HG02938 (cell line): ENCODE measurements at regions not wholly inside any gene's neighbourhood (a gene's known extent, or its start where the extent isn't known, plus 50 kb on each side); places are given as distances from the start of the nearest gene placed in this dataset.
"Not testable (repeated sequence)": the region's sequence is repeated elsewhere in the genome, so short reads cannot be mapped to it uniquely, and the experiment has no call there.

Experiments used
- ATAC-seq: cut with Tn5 transposase; IDR thresholded peaks from one replicate; pipeline ENCODE4 v1.9.1; 2021; ENCODE audit warnings: mild to moderate bottlenecking, moderate library complexity; ENCODE audit not compliant: unreplicated experiment

DNA sequence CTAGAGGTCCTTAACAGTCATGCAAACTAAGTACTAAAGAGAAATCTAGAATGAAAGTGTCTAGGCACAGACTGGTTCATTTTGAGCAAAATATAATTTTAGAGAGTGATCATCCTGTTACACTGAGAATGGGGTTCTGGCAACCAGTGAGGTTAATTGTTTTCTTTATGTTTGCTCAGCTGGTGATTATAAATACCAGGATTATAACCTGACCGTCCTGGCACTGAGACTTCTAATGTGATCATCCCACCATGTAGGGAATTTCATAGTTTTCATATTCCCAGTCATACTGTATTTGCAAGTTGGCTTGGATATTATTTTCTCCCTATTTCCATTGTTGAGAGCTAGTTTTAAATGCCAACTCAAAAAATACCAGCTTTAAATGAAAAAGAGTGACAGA, 852.5 kb upstream of the LRATD1 start:
- no peak for ATAC-seq

- ATAC-seq: no peak
Observed at GRCh38 chr2:13791019-13791547, 841.4 kb upstream of the LRATD1 start.

GRCh38 chr2:13806539-13806938, 826.0 kb upstream of the LRATD1 start:
- no peak for ATAC-seq

DNA sequence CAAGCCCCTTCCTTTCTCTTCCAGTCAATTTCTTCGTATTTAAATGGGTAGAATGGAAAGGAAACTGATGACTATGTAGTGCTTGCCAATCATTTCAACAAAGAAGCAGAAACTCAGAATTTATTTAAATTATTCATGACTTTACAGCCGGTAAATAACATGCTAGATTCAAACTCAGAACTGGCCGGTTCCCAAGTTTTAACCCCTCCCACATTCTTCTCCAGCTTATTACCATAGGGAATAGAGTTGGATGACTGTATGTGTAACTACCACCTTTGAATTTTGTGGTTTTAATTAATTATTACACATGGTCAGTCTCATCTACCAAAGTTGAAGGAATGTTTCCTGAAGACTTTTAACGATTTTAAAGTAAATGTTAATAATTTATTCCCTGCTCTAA, 819.3 kb upstream of the LRATD1 start:
- ATAC-seq: no peak

GRCh38 chr2:13818002-13818401, 814.5 kb upstream of the LRATD1 start:
- no peak for ATAC-seq

DNA sequence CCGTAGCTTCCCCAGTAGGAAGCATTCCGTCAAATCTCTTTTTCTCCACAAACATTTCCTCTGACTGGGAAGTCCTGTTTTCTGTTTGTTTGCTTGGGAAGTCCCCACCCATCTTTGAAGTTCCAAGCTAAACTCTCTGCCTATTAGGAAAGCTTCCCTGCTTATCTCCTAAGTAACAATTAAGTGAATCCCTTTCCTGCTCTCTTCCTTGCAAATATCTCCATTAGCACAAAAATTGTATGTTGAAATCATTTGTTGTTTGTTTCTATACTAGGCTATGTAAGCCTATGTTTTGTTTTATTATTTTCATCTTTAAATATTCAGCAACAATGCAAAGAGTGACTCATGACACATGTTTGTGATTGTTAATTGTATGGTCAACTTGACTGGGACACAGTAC, 812.6 kb upstream of the LRATD1 start:
- no peak for ATAC-seq

- no peak for ATAC-seq
Observed at GRCh38 chr2:13821255-13821880, 811.1 kb upstream of the LRATD1 start.

DNA sequence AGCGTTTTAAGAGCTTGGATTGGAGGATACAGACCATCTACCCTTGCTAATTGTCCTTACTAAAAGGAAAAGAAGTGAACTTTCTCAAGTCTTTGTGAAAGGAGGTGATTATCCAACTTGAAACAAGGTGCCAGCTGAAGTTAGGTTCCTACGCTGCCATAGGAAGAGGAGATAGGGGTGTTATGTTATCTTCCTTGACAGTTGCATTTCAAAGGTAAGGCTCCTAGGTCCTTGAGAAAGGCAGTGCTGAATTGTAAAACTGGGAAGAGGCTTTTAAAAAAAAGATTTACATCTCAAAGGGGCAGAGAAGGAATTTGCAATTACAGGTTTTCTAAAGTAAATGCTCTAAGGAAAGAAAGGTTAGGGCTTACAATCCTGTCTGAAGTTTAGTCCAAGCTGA, 810.2 kb upstream of the LRATD1 start:
- no peak for ATAC-seq

DNA sequence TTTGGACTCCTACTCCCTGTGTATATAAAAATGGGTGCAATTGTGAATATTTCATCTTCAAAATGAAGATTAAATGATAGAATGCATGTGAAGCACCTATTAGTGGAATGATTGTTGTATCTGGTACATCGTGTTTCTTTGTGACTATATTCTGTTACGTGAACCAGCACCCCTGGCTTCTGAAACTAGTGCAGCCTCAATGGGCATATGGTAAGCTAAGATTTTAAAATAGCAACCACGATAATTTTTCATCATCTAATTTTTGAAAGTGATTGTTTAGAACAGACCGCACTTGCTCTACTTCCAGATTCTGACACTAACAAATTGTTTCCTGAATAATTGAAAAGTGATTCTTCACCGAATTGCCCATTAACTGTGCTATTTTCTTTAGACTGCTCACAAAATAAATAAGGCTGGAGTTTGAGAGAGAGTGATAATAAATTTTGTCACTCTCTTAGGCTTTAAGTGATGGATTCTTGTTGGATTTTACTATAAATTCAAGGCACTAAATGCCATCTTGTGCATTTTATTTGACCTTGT, 806.1 kb upstream of the LRATD1 start:
- no peak for ATAC-seq

DNA sequence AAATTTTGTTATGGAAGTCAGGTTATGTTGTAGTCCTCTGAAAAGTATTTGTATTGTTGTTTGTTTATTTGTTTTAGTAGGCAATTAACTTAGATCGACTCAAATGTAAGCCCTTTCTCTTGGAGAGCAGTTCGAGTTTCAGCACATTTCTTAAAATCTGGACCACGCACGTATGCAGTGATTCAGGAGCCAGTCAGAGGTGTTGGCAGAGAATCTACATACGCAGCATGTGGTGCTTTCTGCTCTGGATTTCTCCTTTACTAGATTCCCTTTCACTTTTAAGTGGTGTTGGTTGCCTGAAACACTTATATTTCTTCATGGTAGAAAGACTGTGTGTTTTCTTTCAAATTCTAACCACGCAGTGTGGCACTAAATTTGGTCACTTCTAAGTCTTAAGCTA, 773.9 kb upstream of the LRATD1 start:
- no peak for ATAC-seq

DNA sequence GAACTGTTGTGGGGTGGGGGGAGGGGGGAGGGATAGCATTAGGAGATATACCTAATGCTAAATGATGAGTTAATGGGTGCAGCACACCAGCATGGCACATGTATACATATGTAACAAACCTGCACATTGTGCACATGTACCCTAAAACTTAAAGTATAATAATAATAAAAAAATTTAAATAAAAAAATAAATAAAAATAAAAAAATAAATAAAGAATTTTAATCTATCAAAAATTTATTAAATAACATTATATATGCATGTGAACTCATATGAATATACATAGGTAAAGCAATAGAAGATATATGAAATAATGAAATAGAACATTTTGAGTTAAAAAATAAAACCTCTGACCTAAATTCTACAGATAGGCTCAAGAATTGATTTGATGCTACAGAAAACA, 764.2 kb upstream of the LRATD1 start:
- ATAC-seq: not testable (repeated sequence)

DNA sequence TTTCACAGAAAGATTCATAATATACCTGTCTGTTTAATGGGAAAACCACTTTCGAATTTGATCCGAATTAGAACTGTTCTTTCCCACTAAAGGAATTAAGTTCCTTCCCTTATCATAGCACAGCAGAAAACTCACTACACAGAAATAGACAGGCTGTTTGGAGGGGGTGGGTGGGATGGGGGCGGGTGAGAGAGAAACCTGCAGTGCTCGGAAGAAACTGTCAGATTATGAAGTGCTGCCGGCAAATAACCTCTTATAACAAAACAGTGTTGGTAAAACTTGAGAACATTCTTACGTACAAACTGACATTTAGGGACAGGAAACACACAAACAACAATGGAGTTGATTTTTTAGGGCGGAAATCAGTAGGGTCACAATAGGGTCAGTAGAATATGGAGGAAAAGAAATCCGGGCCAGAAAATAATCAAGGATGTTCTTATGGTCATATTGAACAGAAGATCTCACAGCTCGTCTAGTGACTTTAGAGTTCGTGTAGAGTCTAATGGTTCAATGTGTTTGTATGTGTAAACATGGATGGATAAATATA, 756.0 kb upstream of the LRATD1 start:
- no peak for ATAC-seq

DNA sequence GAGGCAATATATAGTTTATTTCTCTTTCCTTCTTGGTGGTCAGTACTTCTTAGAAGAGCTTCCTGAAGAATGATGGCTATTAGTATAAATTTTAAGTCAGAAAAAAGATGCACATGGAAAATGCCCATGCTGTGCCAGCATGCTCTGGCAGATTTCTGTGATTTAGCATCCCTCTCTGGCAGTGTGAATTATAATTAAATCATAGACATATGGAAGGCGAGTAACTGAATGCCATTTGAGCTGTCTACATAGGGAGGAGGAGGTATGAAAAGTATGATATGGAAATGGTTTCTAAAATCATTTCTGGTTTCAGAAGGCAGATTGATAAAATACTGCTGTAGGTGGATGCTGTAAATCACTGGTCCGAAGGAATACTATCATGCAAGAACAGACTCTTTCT, 754.9 kb upstream of the LRATD1 start:
- ATAC-seq: no peak

GRCh38 chr2:13884291-13884976, 748.1 kb upstream of the LRATD1 start:
- ATAC-seq: no peak

- ATAC-seq: no peak
Observed at GRCh38 chr2:13901526-13901925, 731.0 kb upstream of the LRATD1 start.

GRCh38 chr2:13905831-13906230, 726.7 kb upstream of the LRATD1 start:
- ATAC-seq: no peak

- ATAC-seq: no peak
Observed at GRCh38 chr2:13916066-13916465, 716.5 kb upstream of the LRATD1 start.

DNA sequence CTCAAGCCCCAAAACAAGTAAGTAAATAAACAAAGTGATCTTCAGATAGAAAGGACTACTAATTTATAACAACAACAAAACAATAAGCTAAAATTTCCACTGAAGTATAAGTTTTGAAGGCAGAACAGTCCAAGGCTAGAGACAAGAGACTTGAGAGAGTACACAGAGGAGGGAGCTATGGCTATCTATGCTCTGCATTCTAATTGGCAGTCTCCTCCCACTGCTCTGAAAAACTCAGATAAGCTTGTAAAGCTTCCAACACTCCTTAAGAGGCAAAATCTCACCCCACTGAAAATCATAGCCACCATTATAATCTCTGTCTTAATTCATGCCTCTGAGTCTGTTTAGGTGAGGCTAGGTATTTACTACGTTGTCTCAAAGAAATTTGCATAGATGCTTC, 714.6 kb upstream of the LRATD1 start:
- ATAC-seq: no peak

- ATAC-seq: no peak
Observed at GRCh38 chr2:13919981-13920382, 712.5 kb upstream of the LRATD1 start.

GRCh38 chr2:13921245-13921644, 711.3 kb upstream of the LRATD1 start:
- no peak for ATAC-seq

GRCh38 chr2:13923823-13924222, 708.7 kb upstream of the LRATD1 start:
- no peak for ATAC-seq

DNA sequence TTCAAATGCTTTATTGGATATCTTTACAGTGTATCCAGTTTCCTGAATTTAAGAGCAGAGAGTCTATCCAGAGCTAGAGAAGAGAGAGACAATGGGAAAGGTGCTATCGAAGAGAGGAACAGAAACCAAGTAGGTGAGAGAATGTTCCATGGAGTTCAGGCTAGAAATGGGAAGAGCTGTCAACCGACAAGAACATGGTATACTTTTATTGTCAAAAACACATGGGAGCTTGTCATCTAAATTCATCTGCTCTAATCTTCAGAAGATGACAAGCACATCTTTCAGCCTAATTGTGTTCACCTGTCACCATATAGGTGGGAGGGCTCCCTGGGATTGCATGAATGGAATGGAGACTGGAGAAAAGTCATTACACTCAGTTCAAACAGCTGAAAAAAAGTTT, 690.4 kb upstream of the LRATD1 start:
- ATAC-seq: no peak
